ENCODE measurements at regions not wholly inside any gene's neighbourhood (a gene's known extent, or its start where the extent isn't known, plus 50 kb on each side); places are given as distances from the start of the nearest gene placed in this dataset.

DNA sequence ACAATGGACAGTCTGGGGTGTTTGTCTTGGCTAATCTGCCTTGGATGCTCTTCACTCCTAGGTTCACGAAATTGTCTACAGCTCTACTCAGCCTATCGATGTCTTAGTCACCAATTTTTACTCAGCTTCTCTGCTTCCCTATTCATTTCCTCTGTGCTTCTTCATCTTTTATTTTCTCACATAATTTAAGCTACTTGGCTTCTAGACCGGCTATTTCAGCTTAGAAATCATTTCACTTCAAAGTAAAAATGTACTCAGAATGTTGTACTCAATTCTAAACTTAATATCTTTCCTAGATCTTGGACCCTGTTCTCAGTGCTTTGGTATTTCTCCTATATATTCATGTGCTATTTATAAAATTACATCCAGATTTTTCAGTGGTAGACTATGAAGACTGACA is 430.0 kb upstream of the FTMT start:
- no peak for TF ChIP-seq POLR2A (IDR thresholded peaks at IDR 0.05)
- TF ChIP-seq, protein P1, sequence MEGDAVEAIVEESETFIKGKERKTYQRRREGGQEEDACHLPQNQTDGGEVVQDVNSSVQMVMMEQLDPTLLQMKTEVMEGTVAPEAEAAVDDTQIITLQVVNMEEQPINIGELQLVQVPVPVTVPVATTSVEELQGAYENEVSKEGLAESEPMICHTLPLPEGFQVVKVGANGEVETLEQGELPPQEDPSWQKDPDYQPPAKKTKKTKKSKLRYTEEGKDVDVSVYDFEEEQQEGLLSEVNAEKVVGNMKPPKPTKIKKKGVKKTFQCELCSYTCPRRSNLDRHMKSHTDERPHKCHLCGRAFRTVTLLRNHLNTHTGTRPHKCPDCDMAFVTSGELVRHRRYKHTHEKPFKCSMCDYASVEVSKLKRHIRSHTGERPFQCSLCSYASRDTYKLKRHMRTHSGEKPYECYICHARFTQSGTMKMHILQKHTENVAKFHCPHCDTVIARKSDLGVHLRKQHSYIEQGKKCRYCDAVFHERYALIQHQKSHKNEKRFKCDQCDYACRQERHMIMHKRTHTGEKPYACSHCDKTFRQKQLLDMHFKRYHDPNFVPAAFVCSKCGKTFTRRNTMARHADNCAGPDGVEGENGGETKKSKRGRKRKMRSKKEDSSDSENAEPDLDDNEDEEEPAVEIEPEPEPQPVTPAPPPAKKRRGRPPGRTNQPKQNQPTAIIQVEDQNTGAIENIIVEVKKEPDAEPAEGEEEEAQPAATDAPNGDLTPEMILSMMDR (IDR thresholded peaks at IDR 0.05), result no peak

All from Peyer's patch (tissue), 4 donors.